Thoracic aorta (tissue), 2 donors: ENCODE measurements at regions not wholly inside any gene's neighbourhood (a gene's known extent, or its start where the extent isn't known, plus 50 kb on each side); places are given as distances from the start of the nearest gene placed in this dataset.

Experiments
- ATAC-seq: fragments of 150-250 bp; one replicate; pipeline ENCODE4 v1.8.0; 2017; ENCODE audit warnings: low read depth; ENCODE audit not compliant: insufficient number of reproducible peaks, low FRiP score
- DNase-seq: peaks from one replicate; pipeline ENCODE4 v3.0.0-alpha.2; 2020; ENCODE audit warnings: low spot score
- H3K27ac ChIP-seq, 2 donors: fragments of 200-600 bp; sonication (generic); 1 replicate in 1 of 2; 2 replicates in 1 of 2; pipeline ENCODE4 v1.5.1; 2016; ENCODE audit warnings: mild to moderate bottlenecking in 2 of 2, moderate library complexity in 2 of 2
- H3K27me3 ChIP-seq: fragments of 200-600 bp; sonication (generic); replicated peaks from 2 replicates; pipeline ENCODE4 v1.6.0; 2016; ENCODE audit warnings: mild to moderate bottlenecking; ENCODE audit not compliant: insufficient read depth
- H3K36me3 ChIP-seq: fragments of 200-600 bp; sonication (generic); one replicate; pipeline ENCODE4 v1.5.1; 2016
- H3K4me1 ChIP-seq, 2 donors: fragments of 200-600 bp; sonication (generic); 1 replicate in 1 of 2; 2 replicates in 1 of 2; pipeline versions ENCODE4 v1.5.1 to v1.6.0; 2016; ENCODE audit warnings: low read depth in 2 of 2, mild to moderate bottlenecking in 1 of 2; ENCODE audit not compliant: control insufficient read depth in 1 of 2
- H3K4me3 ChIP-seq: fragments of 200-600 bp; sonication (generic); 2 replicates; pipeline ENCODE4 v1.5.1; 2016; ENCODE audit warnings: mild to moderate bottlenecking
- H3K9me3 ChIP-seq: fragments of 200-600 bp; sonication (generic); 2 replicates; pipeline ENCODE4 v1.5.1; 2016
- CTCF ChIP-seq: fragments of 200-600 bp; sonication (generic); IDR thresholded peaks from one replicate; pipeline ENCODE4 v1.5.1; 2019; ENCODE audit warnings: antibody characterized with exemption

- Histone ChIP-seq H3K36me3 (no peaks in the 10 kb centered on the region), H3K9me3 (no peaks in the 10 kb centered on the region), H3K4me3 (no peak overlapping the region), H3K4me1 (no peaks in the 10 kb centered on the region), H3K27ac (no peak overlapping the region), H3K27me3 (no peaks in the 10 kb centered on the region)
- ATAC-seq = no peak
- TF ChIP-seq CTCF = no peak
- DNase-seq = no peak
Observed at GRCh38 chr10:105514106-105514505, 873.0 kb downstream of the SORCS3 start.

GRCh38 chr10:105509517-105509916, 868.4 kb downstream of the SORCS3 start:
- no peaks in the 10 kb centered on the region for H3K27me3 ChIP-seq
- H3K27ac ChIP-seq = no peak overlapping the region
- H3K4me1 ChIP-seq = no peaks in the 10 kb centered on the region
- no peaks in the 10 kb centered on the region for H3K9me3 ChIP-seq
- ATAC-seq = no peak
- no peak for TF ChIP-seq CTCF
- no peak overlapping the region for H3K4me3 ChIP-seq
- no peaks in the 10 kb centered on the region for H3K36me3 ChIP-seq
- DNase-seq = no peak

GRCh38 chr10:105506262-105506661, 865.2 kb downstream of the SORCS3 start:
- Histone ChIP-seq H3K4me3 (no peak overlapping the region), H3K36me3 (no peaks in the 10 kb centered on the region), H3K9me3 (no peaks in the 10 kb centered on the region), H3K4me1 (no peaks in the 10 kb centered on the region), H3K27me3 (no peaks in the 10 kb centered on the region), H3K27ac (no peak overlapping the region)
- ATAC-seq = no peak
- no peak for TF ChIP-seq CTCF
- DNase-seq = no peak

GRCh38 chr10:105503714-105504113, 862.6 kb downstream of the SORCS3 start:
- H3K27me3 ChIP-seq = no peaks in the 10 kb centered on the region
- H3K4me3 ChIP-seq = no peak overlapping the region
- no peaks in the 10 kb centered on the region for H3K9me3 ChIP-seq
- no peak for ATAC-seq
- DNase-seq = no peak
- H3K4me1 ChIP-seq = no peaks in the 10 kb centered on the region
- no peak overlapping the region for H3K27ac ChIP-seq
- TF ChIP-seq CTCF = no peak
- no peaks in the 10 kb centered on the region for H3K36me3 ChIP-seq

- Histone ChIP-seq H3K27ac (no peak overlapping the region), H3K36me3 (no peaks in the 10 kb centered on the region), H3K9me3 (no peaks in the 10 kb centered on the region), H3K27me3 (no peaks in the 10 kb centered on the region), H3K4me3 (no peak overlapping the region), H3K4me1 (no peaks in the 10 kb centered on the region)
- no peak for TF ChIP-seq CTCF
- DNase-seq (no peak), ATAC-seq (no peak)
Observed at GRCh38 chr10:105502058-105502457, 861.0 kb downstream of the SORCS3 start.
